ENCODE measurements at regions not wholly inside any gene's neighbourhood (a gene's known extent, or its start where the extent isn't known, plus 50 kb on each side); places are given as distances from the start of the nearest gene placed in this dataset.

GRCh38 chr17:72068643-72069042 lies 52.2 kb upstream of the SOX9 start:
- no peak for TF ChIP-seq CTCF (conservative IDR thresholded peaks at IDR 0.05)
- TF ChIP-seq EZH2 (IDR thresholded peaks at IDR 0.05; ENCODE audit: low read depth), result no peak

Measured in PC-9 (cell line).